HUDEP-2 (cell line): ENCODE measurements at regions not wholly inside any gene's neighbourhood (a gene's known extent, or its start where the extent isn't known, plus 50 kb on each side); places are given as distances from the start of the nearest gene placed in this dataset.
"Not testable (repeated sequence)": the region's sequence is repeated elsewhere in the genome, so short reads cannot be mapped to it uniquely, and the experiment has no call there.

Source experiments
- DNase-seq, 76 experiments: peaks; one replicate each; lab custom pipeline; 2025; ENCODE audit not compliant: unreplicated experiment in 76 of 76; lab: John Stamatoyannopoulos, UW

- DNase-seq: peak in 11 of 76 experiments; percentile 5 to 57 (median 14)
These were observed 361.1 kb upstream of the PTCHD4 start for GRCh38 chr6:48472091-48472490.

- DNase-seq: no peak
These were observed 360.3 kb upstream of the PTCHD4 start for GRCh38 chr6:48471326-48471725.

DNA sequence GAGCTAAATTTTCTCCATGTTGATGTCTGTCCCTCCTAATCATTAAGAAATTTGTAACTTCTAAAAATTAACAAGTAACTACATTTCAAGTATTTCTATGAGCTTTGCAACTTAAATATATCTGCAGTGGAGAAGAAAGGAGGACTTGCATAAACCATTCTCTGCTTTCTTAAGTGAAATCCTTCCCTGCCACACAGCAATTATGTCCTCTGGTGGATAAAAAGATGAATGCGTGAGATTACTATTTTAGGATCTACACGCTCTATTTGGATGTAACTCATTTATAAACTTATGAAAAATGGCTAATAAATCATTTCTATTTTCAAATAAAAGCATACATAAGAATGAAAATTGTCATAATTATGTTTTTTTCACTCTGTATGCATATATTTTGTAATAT lies 338.0 kb upstream of the PTCHD4 start:
- DNase-seq: no peak

GRCh38 chr6:48447251-48447650 lies 336.3 kb upstream of the PTCHD4 start:
- DNase-seq: no peak

DNA sequence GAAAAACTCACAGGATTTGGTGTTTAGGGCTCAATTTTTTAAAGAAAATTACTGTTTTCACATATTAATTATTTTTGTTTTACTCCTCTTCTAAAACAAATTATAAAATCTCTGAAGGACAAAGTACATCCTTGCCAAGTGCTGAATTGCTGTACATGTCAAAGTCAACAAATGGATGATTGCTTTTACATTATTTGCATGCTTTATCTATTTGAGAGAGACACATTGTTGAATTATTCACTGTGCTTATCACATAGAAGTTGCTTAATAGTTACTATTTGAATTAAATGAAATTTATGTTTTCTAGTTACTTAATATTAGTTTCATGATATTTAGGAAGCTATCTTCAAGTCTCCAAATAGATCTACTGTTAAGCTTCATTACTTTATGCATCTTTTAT lies 318.6 kb upstream of the PTCHD4 start:
- DNase-seq: no peak

GRCh38 chr6:48429021-48429420 lies 318.0 kb upstream of the PTCHD4 start:
- no peak for DNase-seq

- DNase-seq: no peak
These were observed 315.6 kb upstream of the PTCHD4 start for GRCh38 chr6:48426636-48427035.

DNA sequence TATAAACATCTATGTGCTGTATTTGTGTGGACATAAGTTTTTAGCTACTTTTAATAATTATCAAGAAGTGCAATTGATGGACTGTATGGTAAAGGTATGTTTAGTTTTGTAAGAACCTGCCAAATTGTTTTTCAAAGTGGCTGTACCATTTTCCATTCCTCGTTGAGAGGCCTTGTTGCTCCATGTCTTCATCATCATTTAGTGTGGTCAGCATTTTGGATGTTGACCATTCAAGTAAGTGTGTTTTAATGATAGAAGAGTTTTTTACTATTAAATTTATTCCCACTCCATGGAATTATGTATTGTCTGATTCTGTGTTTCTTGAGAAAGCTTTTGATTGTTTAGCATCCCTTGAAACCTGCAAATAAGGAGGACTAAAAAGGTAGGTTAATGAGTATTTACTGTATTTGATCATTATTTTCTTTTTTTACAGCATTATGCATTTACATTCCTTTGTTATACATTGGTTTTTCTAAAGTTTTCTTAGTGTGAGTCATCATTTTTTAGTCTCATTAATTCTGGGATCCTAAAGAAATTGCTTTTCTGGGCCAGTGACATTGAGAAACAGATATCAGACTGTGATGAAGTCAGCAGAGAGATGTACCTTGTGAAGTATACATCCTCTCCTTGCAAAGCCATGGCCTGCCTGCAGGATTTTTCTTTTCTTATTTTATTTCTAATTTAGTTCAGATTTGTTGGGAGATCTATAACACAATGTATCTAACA lies 312.8 kb upstream of the PTCHD4 start:
- no peak for DNase-seq

- DNase-seq: no peak
These were observed 309.0 kb upstream of the PTCHD4 start for GRCh38 chr6:48419992-48420391.

DNA sequence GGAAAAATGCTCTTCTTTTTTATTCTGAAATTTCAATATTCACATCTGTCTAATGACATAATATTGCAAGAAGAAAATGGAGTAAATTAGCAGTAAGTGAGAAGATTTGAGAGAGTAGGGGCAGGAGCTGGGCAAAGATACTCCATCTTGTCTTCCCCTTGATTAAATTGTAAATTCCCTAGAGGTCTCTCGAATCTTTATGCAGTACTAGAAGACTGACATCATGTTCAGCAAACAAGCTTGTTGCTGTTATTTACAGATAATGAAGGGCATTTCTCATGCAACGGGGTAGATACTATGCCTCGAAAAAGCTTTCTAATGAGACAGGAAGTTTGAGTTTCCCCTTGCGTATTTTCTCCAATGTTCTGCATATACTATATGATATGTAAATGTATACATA lies 306.9 kb upstream of the PTCHD4 start:
- no peak for DNase-seq

GRCh38 chr6:48412656-48413055 lies 301.7 kb upstream of the PTCHD4 start:
- DNase-seq: no peak

DNA sequence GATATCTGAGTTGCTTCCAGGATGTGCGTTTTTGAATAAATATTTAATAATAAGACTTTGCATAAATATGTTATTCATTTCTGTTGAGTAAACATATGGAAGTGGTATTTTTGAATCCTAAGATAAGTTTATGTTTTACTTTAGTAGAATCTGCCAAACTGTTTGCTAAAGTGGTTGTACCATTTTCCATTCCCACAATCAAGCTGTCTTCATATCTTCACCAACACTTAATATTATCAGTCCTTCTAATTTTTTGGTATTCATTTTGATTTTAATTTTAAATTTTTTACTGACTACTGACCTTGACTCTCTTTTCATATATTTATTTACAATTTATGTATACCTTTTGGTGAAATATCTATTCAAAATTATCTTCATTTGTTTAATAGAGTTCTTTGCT lies 293.9 kb upstream of the PTCHD4 start:
- DNase-seq: no peak

DNA sequence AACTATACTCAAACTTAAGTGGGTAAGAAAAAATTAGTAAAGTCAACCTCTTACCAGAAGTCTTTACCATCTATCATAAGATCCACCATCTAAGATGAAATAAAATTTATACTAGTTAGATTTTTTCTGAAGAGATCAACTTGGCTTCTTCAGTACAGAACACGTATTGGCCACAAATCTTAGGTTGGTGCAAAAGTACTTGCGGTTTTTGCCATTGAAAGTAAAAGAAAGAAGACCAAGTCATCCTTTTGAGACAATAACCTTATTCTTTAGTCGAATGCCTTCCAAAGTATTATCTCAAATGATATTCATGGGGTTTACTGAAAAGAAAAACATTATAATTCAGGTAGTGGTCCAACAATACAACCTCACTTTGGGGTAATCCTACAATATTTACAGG lies 292.6 kb upstream of the PTCHD4 start:
- DNase-seq: no peak

- DNase-seq: no peak
These were observed 290.0 kb upstream of the PTCHD4 start for GRCh38 chr6:48401016-48401415.

DNA sequence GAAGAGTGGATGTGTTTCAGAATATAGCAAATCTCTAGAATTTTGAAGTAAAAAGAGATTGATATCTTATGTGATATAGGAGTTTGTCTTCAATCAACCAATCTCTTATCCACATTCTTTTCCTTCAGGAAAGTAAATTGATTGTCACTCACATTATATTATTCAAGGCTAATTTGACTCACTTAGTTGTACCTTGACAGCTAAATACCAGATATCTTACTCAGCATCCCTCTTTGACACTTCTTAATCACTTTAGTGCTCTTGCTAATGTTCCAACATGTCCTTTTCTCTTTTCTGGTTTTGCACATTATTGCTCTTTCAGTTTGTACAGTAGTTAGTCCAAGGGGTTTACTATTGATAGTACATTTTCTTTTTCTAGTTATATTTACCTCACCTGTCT lies 286.9 kb upstream of the PTCHD4 start:
- DNase-seq: no peak

- DNase-seq: no peak
These were observed 278.4 kb upstream of the PTCHD4 start for GRCh38 chr6:48389146-48390043.

DNA sequence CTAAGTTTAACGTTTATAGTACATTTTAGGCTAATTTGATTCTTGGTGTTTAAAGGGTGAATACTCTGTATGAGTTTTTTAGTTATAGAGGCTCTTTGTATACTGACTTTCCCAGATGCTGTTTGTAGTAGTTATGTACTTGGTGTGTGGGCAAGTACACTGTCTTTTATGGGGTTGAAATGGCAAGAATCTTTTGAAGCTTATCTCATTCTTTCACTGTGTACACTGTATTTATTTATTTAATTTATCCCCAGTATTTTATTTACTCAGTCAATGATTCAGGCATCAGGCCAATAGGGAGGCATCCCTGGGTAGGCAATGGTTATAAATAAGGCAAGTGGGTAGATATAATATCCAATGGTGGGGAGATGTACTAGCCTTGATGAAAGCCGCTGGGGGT lies 277.0 kb upstream of the PTCHD4 start:
- no peak for DNase-seq

DNA sequence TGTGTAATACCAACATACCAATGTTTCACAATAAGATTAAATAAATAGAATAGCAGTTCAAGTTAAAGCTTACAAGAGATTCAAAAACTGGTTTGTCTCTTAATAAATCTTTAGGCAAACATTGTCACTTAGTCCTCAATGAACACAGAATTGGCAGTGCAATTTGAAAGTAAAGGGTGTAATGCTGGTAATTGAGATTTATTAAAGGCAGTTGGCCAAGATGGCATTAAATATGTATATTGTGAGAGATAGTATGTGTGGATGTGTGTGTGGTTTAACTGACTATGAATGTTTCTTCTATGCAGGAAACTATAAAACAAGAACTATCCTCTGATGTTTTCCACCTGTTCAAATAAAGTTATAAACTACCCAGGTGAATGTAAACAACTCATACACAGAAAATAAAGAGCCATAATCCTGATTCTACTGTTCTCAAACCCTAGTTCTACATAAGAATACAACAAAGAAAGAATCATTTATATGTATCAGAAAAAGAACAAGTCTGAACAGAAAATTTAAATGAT lies 267.9 kb upstream of the PTCHD4 start:
- DNase-seq: no peak

- no peak for DNase-seq
These were observed 266.1 kb upstream of the PTCHD4 start for GRCh38 chr6:48377115-48377514.

DNA sequence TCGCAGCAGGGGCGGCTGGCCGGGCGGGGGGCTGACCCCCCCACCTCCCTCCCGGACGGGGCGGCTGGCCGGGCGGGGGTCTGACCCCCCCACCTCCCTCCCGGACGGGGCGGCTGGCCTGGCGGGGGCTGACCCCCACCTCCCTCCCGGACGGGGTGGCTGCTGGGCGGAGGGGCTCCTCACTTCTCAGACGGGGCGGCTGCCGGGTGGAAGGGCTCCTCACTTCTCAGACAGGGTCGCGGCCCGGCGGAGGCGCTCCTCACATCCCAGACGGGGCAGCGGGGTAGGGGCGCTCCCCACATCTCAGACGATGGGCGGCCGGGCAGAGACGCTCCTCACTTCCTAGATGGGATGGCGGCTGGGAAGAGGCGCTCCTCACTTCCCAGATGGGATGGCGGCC lies 260.2 kb upstream of the PTCHD4 start:
- not testable (repeated sequence) for DNase-seq

DNA sequence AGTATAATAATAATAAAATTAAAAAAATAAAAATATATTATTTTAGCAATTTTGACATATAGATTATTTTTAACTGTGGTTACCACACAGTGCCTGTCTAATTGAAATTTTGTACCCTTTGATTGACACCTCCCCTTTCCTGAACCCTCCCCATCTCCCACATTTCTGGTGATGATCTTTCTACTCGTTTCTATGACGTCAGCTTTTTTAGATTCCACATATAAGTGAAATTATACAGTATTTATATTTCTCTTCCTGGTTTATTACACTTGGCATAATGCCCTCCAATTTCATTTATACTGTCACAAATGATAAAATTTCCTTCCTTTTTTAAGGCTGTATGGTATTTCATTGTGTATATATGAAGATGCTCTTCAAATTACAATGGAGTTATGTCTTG lies 258.1 kb upstream of the PTCHD4 start:
- no peak for DNase-seq

DNA sequence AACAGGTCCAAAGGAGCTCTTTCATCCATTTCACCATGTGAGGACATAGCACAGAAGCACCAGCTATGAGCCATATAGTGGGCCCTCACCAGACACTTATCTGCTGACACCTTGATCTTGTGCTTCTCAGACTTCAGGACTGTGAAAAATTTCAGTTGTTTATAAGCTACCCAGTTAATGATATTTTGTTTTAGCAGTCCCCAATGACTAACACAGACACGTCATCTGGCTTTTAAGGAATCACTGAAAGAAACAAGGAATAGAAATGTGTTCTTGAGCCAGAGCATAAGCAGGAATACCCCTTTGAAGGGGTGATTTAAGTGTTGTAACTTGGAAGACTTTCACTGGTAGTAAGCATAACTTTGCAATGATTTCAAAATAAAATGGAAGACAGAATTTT lies 214.7 kb upstream of the PTCHD4 start:
- DNase-seq: no peak
